NOMO-1 (cell line): ENCODE measurements at regions not wholly inside any gene's neighbourhood (a gene's known extent, or its start where the extent isn't known, plus 50 kb on each side); places are given as distances from the start of the nearest gene placed in this dataset.

Experiments
- DNase-seq, 2 experiments: peaks; one replicate each; lab custom pipeline; 2025; ENCODE audit not compliant: unreplicated experiment in 2 of 2; lab: John Stamatoyannopoulos, UW

DNA sequence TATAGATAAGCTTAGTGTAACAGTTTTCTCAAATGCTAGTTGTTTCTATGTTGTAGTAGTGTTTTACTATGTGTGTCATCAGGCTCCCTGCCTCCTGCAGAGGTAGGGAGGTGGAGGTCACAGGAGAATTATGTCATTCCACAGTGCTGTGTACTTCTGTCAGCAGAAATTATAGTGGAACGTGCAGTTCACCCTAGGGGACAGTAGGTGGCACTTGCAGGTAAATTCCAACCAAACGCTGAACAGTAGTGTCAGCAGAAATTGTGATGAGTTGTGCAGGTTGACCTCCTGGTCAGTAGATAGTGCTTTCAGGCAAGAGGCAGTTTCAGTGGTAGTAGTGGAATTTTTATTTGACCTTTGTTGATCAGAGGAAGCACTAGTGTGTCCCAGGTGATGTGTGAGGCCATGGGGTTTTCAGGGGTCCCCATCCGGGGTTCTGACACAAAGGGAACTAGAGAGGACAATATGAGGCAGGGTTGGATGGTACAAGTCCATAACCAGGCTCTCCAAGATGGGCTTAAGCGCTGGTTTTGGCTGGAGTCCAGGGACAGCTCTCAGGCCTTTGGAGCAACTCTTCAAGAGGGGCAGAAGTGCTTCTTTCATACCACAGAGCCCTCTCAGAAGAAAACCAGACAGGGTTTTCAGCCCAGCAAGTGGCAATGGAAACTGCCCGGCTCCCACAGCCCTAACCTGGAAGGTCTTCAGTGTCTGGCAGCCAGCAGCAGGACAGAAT lies 402.9 kb downstream of the CYLC2 start:
- peak in 1 of 2 experiments; percentile 55 for DNase-seq

GRCh38 chr9:103399535-103399934 lies 404.4 kb downstream of the CYLC2 start:
- no peak for DNase-seq

- DNase-seq = peak; percentile 44 to 45
Measured at GRCh38 chr9:103407260-103407659, 412.1 kb downstream of the CYLC2 start.

- DNase-seq = peak in 1 of 2 experiments; percentile 40
Measured at GRCh38 chr9:103410059-103410458, 414.9 kb downstream of the CYLC2 start.

DNA sequence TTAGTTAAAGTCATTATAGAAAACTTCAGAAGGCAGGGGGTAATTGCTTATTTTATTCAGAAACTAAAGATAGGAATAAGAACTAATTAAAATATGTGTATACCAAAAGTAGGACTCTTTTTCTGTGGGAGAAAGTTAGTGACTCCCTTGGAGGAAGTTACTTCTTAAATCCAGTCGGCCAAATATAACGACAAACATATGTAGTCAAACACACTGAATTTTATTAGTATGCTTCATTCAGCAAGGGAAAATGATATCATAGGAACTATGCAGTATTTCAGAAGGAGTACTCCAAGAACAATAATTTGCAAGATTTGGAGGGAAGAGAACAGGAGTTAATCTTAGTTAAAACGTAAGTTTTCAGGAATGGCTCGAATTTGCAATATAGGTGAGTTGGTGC lies 432.6 kb downstream of the CYLC2 start:
- DNase-seq = no peak

DNA sequence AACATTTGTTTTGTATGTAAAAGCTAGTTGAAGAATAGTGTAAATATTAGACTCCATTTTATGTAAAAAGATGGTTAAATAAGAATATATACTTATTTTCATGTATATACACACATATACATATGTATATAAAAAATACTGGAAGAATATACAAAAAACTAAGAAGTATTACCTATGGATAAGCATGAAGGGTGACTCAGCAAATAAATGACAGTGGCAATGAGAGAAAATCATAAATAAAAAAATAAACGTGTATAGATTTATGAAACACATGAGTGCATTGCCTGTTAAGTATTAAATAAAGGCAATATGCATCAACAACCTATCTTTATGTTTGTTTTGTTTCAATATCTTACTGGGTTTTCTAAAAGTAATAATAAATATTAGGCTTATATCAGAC lies 435.3 kb downstream of the CYLC2 start:
- DNase-seq = no peak

DNA sequence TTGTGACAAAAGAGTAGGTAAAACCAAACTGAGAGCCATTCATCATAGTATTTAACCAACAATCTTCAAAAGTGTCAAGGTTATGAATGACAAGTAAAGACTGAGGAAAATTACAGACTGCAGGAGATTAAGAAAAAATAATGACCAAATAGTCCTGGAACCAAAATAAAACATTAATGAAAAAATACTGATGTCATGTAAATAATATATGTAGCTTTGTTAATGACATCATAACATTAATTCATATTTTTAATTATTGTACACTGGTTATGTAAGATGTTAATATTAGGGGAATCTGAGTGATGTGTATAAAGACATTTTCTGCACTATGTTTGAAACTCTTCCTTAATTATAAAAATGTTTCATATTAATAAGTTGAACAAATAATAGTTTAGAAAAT lies 436.7 kb downstream of the CYLC2 start:
- no peak for DNase-seq

DNA sequence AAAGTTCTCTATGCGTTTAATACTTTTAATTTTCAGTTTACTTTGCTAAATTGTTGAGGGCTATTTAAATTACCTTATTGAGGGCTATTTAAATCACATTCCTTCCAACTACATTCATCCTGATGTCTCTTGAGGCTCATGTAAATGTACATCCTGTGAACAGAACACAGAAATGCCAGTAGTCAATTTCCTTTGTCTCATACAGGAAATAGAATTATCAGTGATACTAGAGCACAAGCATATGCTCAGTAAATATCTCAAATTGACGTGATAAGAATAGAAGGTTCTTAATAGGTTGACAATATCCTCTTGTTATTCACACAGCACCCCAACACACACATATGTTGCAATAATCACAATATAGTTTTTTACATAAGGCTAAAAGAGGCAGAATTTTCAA lies 449.0 kb downstream of the CYLC2 start:
- DNase-seq = no peak

DNA sequence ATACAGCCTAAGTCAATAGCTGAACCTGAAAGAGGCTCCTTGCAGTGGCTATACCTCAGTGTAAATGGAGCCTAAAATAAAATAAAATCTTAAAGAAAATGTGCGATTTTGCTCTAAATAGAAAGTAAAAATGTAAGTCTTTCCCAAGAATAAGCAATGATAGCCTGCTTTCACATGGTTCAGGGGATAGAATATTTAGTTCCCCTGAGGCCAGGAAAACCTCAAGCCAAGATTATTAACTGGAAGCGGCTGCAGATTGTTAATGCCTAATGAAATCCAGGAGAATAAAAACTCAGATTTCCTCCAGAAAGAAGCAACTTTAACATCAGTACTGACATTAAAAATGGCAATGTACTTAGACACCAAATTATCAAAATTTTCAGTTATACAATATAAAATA lies 463.7 kb downstream of the CYLC2 start:
- DNase-seq = no peak

DNA sequence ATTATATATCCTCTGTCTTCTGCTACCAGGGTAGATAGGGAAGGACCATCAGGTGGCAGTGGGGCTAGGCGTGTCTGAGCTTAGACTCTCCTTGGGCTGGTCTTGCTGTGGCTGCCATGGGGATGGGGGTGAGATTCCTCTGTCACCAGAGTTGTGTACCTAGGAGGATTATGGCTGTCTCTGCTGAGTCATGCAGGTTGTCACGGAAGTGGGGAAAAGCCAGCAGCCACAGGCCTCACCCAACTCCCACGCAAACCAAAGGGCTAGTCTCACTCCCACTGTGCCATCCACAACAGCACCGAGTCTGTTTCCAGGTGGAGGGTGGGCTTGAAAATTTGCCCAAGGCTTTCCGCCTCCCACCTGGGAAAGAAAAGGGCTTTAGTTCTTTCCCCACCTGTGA lies 476.1 kb downstream of the CYLC2 start:
- DNase-seq = no peak

- no peak for DNase-seq
Measured at GRCh38 chr9:103474156-103474555, 479.0 kb downstream of the CYLC2 start.

DNA sequence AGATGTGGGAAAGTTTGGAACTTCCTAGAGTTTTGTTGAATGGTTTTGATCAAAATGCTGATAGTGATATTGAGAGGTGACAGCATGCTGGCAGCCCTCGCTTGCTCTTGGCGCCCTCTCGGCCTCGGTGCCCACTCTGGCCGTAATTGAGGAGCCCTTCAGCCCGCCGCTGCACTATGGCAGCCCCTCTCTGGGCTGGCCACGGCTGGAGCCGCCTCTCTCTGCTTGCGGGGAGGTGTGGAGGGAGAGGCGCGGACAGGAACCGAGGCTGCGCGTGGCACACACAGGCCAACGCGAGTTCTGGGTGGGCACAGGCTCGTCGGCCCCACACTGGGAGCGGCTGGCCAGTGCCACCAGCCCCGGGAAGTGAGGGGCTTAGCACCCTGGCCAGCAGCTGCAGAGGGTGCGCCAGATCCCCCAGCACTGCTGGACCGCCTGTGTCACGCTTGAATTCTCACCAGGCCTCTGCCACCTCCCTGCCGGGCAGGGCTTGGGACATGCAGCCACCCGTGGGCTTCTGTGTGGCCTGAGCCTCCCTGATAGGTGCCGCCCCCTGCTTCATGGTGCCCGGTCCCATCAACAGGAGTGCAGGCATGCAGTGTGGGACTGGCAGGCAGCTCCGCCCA lies 488.5 kb downstream of the CYLC2 start:
- no peak for DNase-seq

- DNase-seq = no peak
Measured at GRCh38 chr9:103485138-103485537, 490.0 kb downstream of the CYLC2 start.

DNA sequence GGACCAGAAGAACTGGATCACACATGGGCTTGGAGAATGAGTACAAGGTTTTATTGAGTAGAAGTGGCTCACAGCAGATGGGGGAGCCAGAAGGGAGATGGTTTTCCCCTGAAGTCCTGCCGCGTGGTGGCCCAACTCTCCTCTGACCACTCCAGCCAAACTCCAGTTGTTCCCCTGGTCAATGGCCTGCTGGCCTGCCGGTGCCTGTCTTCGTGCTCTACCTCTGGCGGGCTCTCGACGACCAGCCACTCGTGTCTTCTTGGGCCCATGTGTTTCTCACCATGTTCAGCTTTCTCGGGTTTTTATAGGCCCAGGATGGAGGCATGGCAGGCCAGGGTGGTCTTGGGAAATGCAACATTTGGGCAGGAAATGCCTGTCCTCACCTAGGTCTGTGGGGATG lies 519.6 kb downstream of the CYLC2 start:
- DNase-seq = no peak

GRCh38 chr9:103522409-103522808 lies 527.3 kb downstream of the CYLC2 start:
- DNase-seq = no peak

- peak; percentile 67 to 88 for DNase-seq
Measured at GRCh38 chr9:103530934-103531333, 535.8 kb downstream of the CYLC2 start.

DNA sequence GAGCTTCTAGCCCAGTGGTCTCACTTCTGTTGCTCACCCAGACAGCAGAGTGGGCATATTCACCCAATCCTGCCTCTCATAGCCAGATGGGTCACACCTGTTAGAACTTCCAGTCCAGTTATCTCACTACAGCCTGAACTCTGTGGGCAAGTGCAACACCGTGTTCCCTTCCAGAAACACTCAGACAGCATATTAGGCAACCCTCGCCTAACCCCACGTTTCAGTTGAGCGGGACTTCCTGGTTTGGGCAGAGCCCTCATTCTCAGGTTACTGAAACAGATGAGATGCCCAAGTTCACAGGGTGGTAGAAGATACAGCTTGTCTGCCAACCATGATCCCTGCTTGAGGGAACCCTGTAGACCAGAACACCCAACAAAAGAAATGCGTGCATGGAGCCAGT lies 538.2 kb downstream of the CYLC2 start:
- DNase-seq = peak; percentile 68 to 70

GRCh38 chr9:103537426-103537825 lies 542.3 kb downstream of the CYLC2 start:
- DNase-seq = no peak

- no peak for DNase-seq
Measured at GRCh38 chr9:103545260-103545659, 548.8 kb upstream of the SMC2 start.

DNA sequence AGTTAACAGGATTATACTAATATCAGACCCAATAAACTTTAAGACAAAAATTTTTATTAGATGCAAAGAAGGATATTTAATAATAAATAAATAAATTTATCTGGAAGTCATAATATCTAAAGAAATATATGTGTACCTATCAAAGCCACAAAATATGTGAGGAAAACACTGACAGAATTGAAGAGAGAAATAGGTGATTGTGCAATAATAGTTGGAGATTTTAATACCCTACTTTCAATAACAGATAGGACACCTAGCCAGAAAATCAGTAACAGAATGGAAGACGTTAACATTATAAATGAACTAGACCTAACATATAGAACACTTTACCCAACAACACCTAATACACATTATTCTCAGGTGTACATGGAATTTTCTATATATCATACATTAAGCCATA lies 541.4 kb upstream of the SMC2 start:
- no peak for DNase-seq

GRCh38 chr9:103574056-103574455 lies 520.1 kb upstream of the SMC2 start:
- DNase-seq = no peak

GRCh38 chr9:103586721-103587120 lies 507.4 kb upstream of the SMC2 start:
- DNase-seq = no peak

- no peak for DNase-seq
Measured at GRCh38 chr9:103601287-103601686, 492.8 kb upstream of the SMC2 start.
